HCT116 (cell line): ENCODE measurements at regions not wholly inside any gene's neighbourhood (a gene's known extent, or its start where the extent isn't known, plus 50 kb on each side); places are given as distances from the start of the nearest gene placed in this dataset.

Experiments
- ATAC-seq: fragments of 200-7000 bp; cut with Tn5 transposase; 2 replicates; pipeline ENCODE4 v1.9.1; 2020; ENCODE audit warnings: mild to moderate bottlenecking, moderate library complexity
- BruUV-seq: library from RNA; stranded (reverse); fragments of 400-500 nt; replicated peaks from 2 replicates; lab custom pipeline; 2021; lab: Mats Ljungman, UMichigan
- CTCF ChIA-PET: fragments of 300-600 bp; sonication (Branson Sonifier 250); formaldehyde crosslinking; loops from one replicate; lab custom pipeline; 2021; ENCODE audit warnings: antibody characterized with exemption; lab: Charles Lee
- POLR2A ChIA-PET: fragments of 300-600, 350-600 bp; sonication (Branson Sonifier 250); formaldehyde crosslinking; loops from one replicate; lab custom pipeline; 2021; ENCODE audit warnings: antibody characterized with exemption; lab: Charles Lee
- RAD21 ChIA-PET, 2 experiments: fragments of 300-600 bp; sonication (Branson Sonifier 250); formaldehyde crosslinking; loops; one replicate each; lab custom pipeline; 2023; ENCODE audit warnings: low total read pairs in 2 of 2; ENCODE audit not compliant: uncharacterized antibody in 2 of 2, unreplicated experiment in 2 of 2, low non-redundant PET in 1 of 2; lab: Charles Lee
- DNase-seq: peaks from one replicate; pipeline ENCODE4 v3.0.0-alpha.2; 2010; ENCODE audit warnings: low read depth, low spot score
- H2AFZ ChIP-seq: fragments of 200-600 bp; shearing (Covaris generic), sonication (generic); 2 replicates; pipeline ENCODE4 v1.6.1; 2017; ENCODE audit warnings: low read depth, mixed run types, mixed read lengths, antibody characterized with exemption, low read length; ENCODE audit not compliant: poor library complexity, severe bottlenecking
- H3K27ac ChIP-seq: 2 replicates; pipeline ENCODE4 v1.5.1; 2012; ENCODE audit warnings: low read depth, low read length
- H3K27me3 ChIP-seq: fragments of 200-600 bp; sonication (generic); 2 replicates; pipeline ENCODE4 v1.6.1; 2016; ENCODE audit warnings: mixed run types, low read length, mixed read lengths; ENCODE audit not compliant: insufficient read depth
- H3K36me3 ChIP-seq, 2 experiments: fragments of 200-500 bp in 1 of 2; fragments of 200-600 bp in 1 of 2; sonication (Bioruptor generic) in 1 of 2; sonication (generic) in 1 of 2; 2 replicates each; pipeline versions ENCODE4 v1.5.1 to v1.6.1; 2014 to 2016; ENCODE audit warnings: low read length in 2 of 2, inconsistent platforms in 1 of 2, mixed read lengths in 1 of 2, mixed run types in 1 of 2; ENCODE audit not compliant: insufficient read depth in 2 of 2, control insufficient read depth in 1 of 2
- H3K4me1 ChIP-seq, 2 experiments: fragments of 200-600 bp in 1 of 2; sonication (generic) in 1 of 2; 2 replicates each; pipeline versions ENCODE4 v1.5.1 to v1.6.1; 2012 to 2017; ENCODE audit warnings: low read length in 2 of 2, inconsistent platforms in 1 of 2, mild to moderate bottlenecking in 1 of 2, mixed read lengths in 1 of 2, mixed run types in 1 of 2, moderate library complexity in 1 of 2; ENCODE audit not compliant: insufficient read depth in 2 of 2, control insufficient read depth in 1 of 2
- H3K4me2 ChIP-seq: fragments of 200-600 bp; sonication (generic); 2 replicates; pipeline ENCODE4 v1.6.1; 2017; ENCODE audit warnings: mixed run types, low read length, mixed read lengths
- H3K4me3 ChIP-seq, 2 experiments: fragments of 200-600 bp in 1 of 2; sonication (generic) in 1 of 2; replicated peaks in 1 of 2; 2 replicates each; pipeline ENCODE4 v1.5.1; 2011 to 2016; ENCODE audit warnings: low read length in 2 of 2, control low read depth in 1 of 2, low read depth in 1 of 2, mild to moderate bottlenecking in 1 of 2, mixed read lengths in 1 of 2, mixed run types in 1 of 2
- H3K79me2 ChIP-seq: fragments of 200-600 bp; sonication (generic); 2 replicates; pipeline ENCODE4 v1.6.1; 2017; ENCODE audit warnings: mild to moderate bottlenecking, mixed run types, low read length, moderate library complexity, mixed read lengths; ENCODE audit not compliant: insufficient read depth
- H3K9ac ChIP-seq: fragments of 200-600 bp; sonication (generic); 2 replicates; pipeline ENCODE4 v1.6.1; 2016; ENCODE audit warnings: low read length, mixed read lengths
- H3K9me2 ChIP-seq: fragments of 200-600 bp; sonication (generic), shearing (Covaris generic); 2 replicates; pipeline ENCODE4 v1.6.1; 2017; ENCODE audit warnings: mixed run types, mild to moderate bottlenecking, moderate library complexity; ENCODE audit not compliant: insufficient read depth
- H3K9me3 ChIP-seq, 2 experiments: fragments of 200-500 bp in 1 of 2; fragments of 200-600 bp in 1 of 2; sonication (Bioruptor generic) in 1 of 2; sonication (generic) in 1 of 2; 2 replicates each; pipeline ENCODE4 v1.6.1; 2014 to 2017; ENCODE audit warnings: low read length in 2 of 2, mixed read lengths in 2 of 2, inconsistent platforms in 1 of 2, low read depth in 1 of 2, mild to moderate bottlenecking in 1 of 2, mixed run types in 1 of 2, moderate library complexity in 1 of 2; ENCODE audit not compliant: control insufficient read depth in 1 of 2, insufficient read depth in 1 of 2
- H4K20me1 ChIP-seq: fragments of 200-600 bp; sonication (generic), shearing (Covaris generic); 2 replicates; pipeline ENCODE4 v1.6.1; 2017; ENCODE audit warnings: mixed run types, mild to moderate bottlenecking, moderate library complexity; ENCODE audit not compliant: insufficient read depth
- EZH2 ChIP-seq: fragments of 200-600 bp; sonication (generic); IDR thresholded peaks from 2 replicates; pipeline ENCODE4 v1.6.1; 2017; ENCODE audit warnings: antibody characterized with exemption, mixed run types
- SP1 ChIP-seq: IDR thresholded peaks from 2 replicates; pipeline ENCODE4 v1.6.1; 2012; ENCODE audit warnings: low read depth
- intact Hi-C: fragments of 100-400 bp; cut with micrococcal nuclease; formaldehyde crosslinking; loops from 2 replicates; pipeline ENCODE4 v1.10.0; 2022

DNA sequence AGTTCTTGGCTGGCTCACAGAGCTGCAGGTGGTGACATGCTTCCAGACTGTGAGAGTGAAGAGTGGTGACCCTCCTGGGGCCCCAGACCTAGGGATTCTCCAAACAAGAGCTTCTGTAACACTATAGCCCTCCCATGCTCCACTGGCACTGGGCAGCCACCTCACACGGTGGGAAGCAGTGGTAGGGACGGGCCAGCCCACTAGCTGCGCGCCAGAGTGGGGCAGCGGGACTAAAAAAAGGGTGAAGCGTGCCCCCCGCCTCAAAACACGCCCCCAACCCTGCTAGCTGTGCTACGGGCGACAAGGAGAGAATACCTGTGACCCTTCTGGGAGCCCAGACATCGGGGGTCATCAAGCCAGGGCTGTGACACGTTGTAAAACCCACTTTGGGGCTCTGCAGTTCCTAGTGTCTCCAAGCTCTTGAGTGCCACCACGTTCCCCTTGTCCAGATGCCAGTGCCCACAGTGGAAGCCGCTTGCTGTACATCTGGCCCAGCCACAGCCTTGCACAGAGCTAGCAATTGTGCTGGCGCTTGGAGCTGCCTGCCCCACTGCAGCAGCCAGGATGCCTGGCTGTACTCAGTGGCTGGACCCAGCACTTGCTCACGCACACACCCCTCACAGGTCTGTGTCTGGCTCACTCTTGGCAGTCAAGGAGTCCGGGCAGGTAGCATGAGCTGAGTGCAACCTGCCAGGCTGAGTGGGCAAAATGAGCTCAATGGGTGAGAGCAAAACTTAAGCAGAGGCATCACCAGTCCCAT is 100.0 kb downstream of the DCAF12L2 start:
- no peak overlapping the region for H2AFZ ChIP-seq
- no peak for TF ChIP-seq SP1
- no peak for TF ChIP-seq EZH2
- TF ChIP-seq, all 23 proteins: peak for 0
- Histone ChIP-seq H3K9me3 (no peaks in the 10 kb centered on the region), H4K20me1 (no peaks in the 10 kb centered on the region), H3K36me3 (no peaks in the 10 kb centered on the region), H3K27me3 (no peaks in the 10 kb centered on the region), H3K79me2 (no peaks in the 10 kb centered on the region), H3K4me1 (no peaks in the 10 kb centered on the region), H3K9me2 (no peaks in the 10 kb centered on the region), H3K4me2 (no peak overlapping the region), H3K9ac (no peak overlapping the region), H3K27ac (no peak overlapping the region), H3K4me3 (no peak overlapping the region)
- ATAC-seq (no peak), DNase-seq (no peak)
- RAD21 ChIA-PET: no interaction called here
- no TSS peak for BruUV-seq
- CTCF ChIA-PET: no interaction called here
- intact Hi-C loops: no loop called here
- POLR2A ChIA-PET: no interaction called here
